ENCODE measurements at regions not wholly inside any gene's neighbourhood (a gene's known extent, or its start where the extent isn't known, plus 50 kb on each side); places are given as distances from the start of the nearest gene placed in this dataset.

GRCh38 chr2:47256416-47257087 is 80.2 kb upstream of the CALM2 start:
- H3K36me3 ChIP-seq (ENCODE audit: control insufficient read depth in 2 of 2, extremely low read depth in 1 of 2, insufficient read depth in 2 of 2, low read length in 2 of 2): no peaks in the 10 kb centered on the region
- no peaks in the 10 kb centered on the region for H3K27me3 ChIP-seq (ENCODE audit: control insufficient read depth, extremely low read depth, insufficient read depth, low read length)
- H3K9me1 ChIP-seq (ENCODE audit: control insufficient read depth, extremely low read depth, insufficient read depth, low read length): no peaks in the 10 kb centered on the region
- no peak for FAIRE-seq
- H3K4me2 ChIP-seq (ENCODE audit: control insufficient read depth, extremely low read depth, insufficient read depth, low read depth, low read length): no peak overlapping the region
- no peaks in the 10 kb centered on the region for H4K20me1 ChIP-seq (ENCODE audit: control insufficient read depth, extremely low read depth, insufficient read depth, low read length)
- no peak overlapping the region for H2AFZ ChIP-seq (ENCODE audit: control insufficient read depth, low read length)
- H3K9me3 ChIP-seq (ENCODE audit: control insufficient read depth, low read depth, low read length): no peaks in the 10 kb centered on the region
- no peaks in the 10 kb centered on the region for H3K79me2 ChIP-seq (ENCODE audit: control insufficient read depth, insufficient read depth, low read length)
- TF ChIP-seq CTCF (optimal IDR thresholded peaks at IDR 0.05 in 1 of 3, IDR thresholded peaks at IDR 0.05 in 1 of 3, conservative IDR thresholded peaks at IDR 0.05 in 1 of 3; ENCODE audit: extremely low read depth in 1 of 3, insufficient read depth in 2 of 3, low read length in 3 of 3): no peak
- no peak for TF ChIP-seq EZH2 (IDR thresholded peaks at IDR 0.05; ENCODE audit: low read length)
- dilution Hi-C loops (cut with MboI; ENCODE audit: extremely low pct_ligation_motif_present, low sequenced_read_pairs): no loop called here
- H3K9ac ChIP-seq (ENCODE audit: control insufficient read depth, extremely low read depth, insufficient read depth, low read length): no peak overlapping the region
- no peaks in the 10 kb centered on the region for H3K4me1 ChIP-seq (ENCODE audit: control insufficient read depth, extremely low read depth, insufficient read depth, low read length)
- H3K4me3 ChIP-seq (ENCODE audit: control insufficient read depth in 2 of 3, extremely low read depth in 1 of 3, insufficient read depth in 2 of 3, low read depth in 1 of 3, low read length in 3 of 3): no peak overlapping the region
- DNase-seq (ENCODE audit: low read depth, low spot score): no peak
- H3K27ac ChIP-seq (ENCODE audit: control insufficient read depth, insufficient read depth, low read length): no peak overlapping the region

DNA sequence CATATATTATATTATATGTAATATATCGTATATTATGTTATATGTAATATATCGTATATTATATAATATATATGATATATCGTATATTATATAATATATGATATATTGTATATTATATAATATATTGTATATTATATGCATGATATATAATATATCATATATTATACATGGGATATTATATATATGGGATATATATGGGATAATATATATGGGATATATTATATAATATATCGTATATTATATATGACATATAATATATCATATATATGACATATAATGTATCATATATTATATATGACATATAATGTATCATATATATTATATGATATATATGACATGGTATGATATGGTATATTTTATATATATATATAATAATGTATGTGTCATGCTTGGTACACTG is 79.5 kb upstream of the CALM2 start:
- no peaks in the 10 kb centered on the region for H3K9me1 ChIP-seq (ENCODE audit: control insufficient read depth, extremely low read depth, insufficient read depth, low read length)
- TF ChIP-seq EZH2 (IDR thresholded peaks at IDR 0.05; ENCODE audit: low read length) (no peak), CTCF (optimal IDR thresholded peaks at IDR 0.05 in 1 of 3, IDR thresholded peaks at IDR 0.05 in 1 of 3, conservative IDR thresholded peaks at IDR 0.05 in 1 of 3; ENCODE audit: extremely low read depth in 1 of 3, insufficient read depth in 2 of 3, low read length in 3 of 3) (no peak)
- H4K20me1 ChIP-seq (ENCODE audit: control insufficient read depth, extremely low read depth, insufficient read depth, low read length): no peaks in the 10 kb centered on the region
- no peaks in the 10 kb centered on the region for H3K36me3 ChIP-seq (ENCODE audit: control insufficient read depth in 2 of 2, extremely low read depth in 1 of 2, insufficient read depth in 2 of 2, low read length in 2 of 2)
- H3K4me3 ChIP-seq (ENCODE audit: control insufficient read depth in 2 of 3, extremely low read depth in 1 of 3, insufficient read depth in 2 of 3, low read depth in 1 of 3, low read length in 3 of 3): no peak overlapping the region
- dilution Hi-C loops (cut with MboI; ENCODE audit: extremely low pct_ligation_motif_present, low sequenced_read_pairs): no loop called here
- H3K4me1 ChIP-seq (ENCODE audit: control insufficient read depth, extremely low read depth, insufficient read depth, low read length): no peaks in the 10 kb centered on the region
- no peak overlapping the region for H3K27ac ChIP-seq (ENCODE audit: control insufficient read depth, insufficient read depth, low read length)
- H3K27me3 ChIP-seq (ENCODE audit: control insufficient read depth, extremely low read depth, insufficient read depth, low read length): no peaks in the 10 kb centered on the region
- no peak overlapping the region for H2AFZ ChIP-seq (ENCODE audit: control insufficient read depth, low read length)
- H3K79me2 ChIP-seq (ENCODE audit: control insufficient read depth, insufficient read depth, low read length): no peaks in the 10 kb centered on the region
- FAIRE-seq: no peak
- no peak for DNase-seq (ENCODE audit: low read depth, low spot score)
- H3K9ac ChIP-seq (ENCODE audit: control insufficient read depth, extremely low read depth, insufficient read depth, low read length): no peak overlapping the region
- no peak overlapping the region for H3K4me2 ChIP-seq (ENCODE audit: control insufficient read depth, extremely low read depth, insufficient read depth, low read depth, low read length)
- no peaks in the 10 kb centered on the region for H3K9me3 ChIP-seq (ENCODE audit: control insufficient read depth, low read depth, low read length)
